Omental fat pad (tissue), 3 donors: ENCODE measurements at regions not wholly inside any gene's neighbourhood (a gene's known extent, or its start where the extent isn't known, plus 50 kb on each side); places are given as distances from the start of the nearest gene placed in this dataset.
"Not testable (repeated sequence)": the region's sequence is repeated elsewhere in the genome, so short reads cannot be mapped to it uniquely, and the experiment has no call there.

Source experiments
- ATAC-seq: fragments of 150-250 bp; one replicate; pipeline ENCODE4 v1.9.1; 2016; ENCODE audit warnings: mild to moderate bottlenecking, moderate library complexity; ENCODE audit not compliant: low FRiP score
- DNase-seq: peaks from one replicate; pipeline ENCODE4 v3.0.0-alpha.2; 2019; ENCODE audit warnings: low spot score
- TF ChIP-seq, protein P1 (sequence below), 3 donors: fragments of 450-650 bp; IDR thresholded peaks; one replicate each; pipeline ENCODE4 v1.5.1; 2016 to 2017; ENCODE audit warnings: antibody characterized with exemption in 3 of 3, mild to moderate bottlenecking in 3 of 3, moderate library complexity in 2 of 3

GRCh38 chr15:72847033-72847432, 63.5 kb upstream of the ADPGK start:
- ATAC-seq (no peak), DNase-seq (no peak)
- TF ChIP-seq, protein P1, sequence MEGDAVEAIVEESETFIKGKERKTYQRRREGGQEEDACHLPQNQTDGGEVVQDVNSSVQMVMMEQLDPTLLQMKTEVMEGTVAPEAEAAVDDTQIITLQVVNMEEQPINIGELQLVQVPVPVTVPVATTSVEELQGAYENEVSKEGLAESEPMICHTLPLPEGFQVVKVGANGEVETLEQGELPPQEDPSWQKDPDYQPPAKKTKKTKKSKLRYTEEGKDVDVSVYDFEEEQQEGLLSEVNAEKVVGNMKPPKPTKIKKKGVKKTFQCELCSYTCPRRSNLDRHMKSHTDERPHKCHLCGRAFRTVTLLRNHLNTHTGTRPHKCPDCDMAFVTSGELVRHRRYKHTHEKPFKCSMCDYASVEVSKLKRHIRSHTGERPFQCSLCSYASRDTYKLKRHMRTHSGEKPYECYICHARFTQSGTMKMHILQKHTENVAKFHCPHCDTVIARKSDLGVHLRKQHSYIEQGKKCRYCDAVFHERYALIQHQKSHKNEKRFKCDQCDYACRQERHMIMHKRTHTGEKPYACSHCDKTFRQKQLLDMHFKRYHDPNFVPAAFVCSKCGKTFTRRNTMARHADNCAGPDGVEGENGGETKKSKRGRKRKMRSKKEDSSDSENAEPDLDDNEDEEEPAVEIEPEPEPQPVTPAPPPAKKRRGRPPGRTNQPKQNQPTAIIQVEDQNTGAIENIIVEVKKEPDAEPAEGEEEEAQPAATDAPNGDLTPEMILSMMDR (IDR thresholded peaks at IDR 0.05), result no peak

DNA sequence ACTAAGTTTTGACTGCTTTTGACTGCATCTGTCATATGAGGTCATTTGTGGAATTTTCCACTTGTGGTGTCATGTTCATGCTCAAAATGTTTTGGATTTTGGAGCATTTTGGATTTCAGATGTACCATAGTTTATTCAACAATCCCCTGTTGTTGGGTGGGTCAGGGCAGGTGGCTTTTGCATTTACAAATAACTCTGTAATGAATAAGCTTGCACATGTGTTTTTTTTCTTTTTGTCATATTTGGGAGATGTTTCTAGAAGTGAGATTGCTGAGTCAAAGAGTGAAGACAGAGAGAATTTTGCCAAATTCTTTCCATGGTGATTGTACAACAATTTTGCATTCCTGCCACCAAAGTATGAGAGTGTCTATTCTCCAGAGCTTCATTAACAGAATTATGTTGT, 62.4 kb upstream of the ADPGK start:
- ATAC-seq (peak; percentile 65), DNase-seq (no peak)
- TF ChIP-seq, protein P1 (IDR thresholded peaks at IDR 0.05), result no peak

- no peak for DNase-seq
- ATAC-seq, result no peak
These were observed 60.5 kb upstream of the ADPGK start for GRCh38 chr15:72844067-72844466.

GRCh38 chr15:72843340-72843739, 59.8 kb upstream of the ADPGK start:
- ATAC-seq, result not testable (repeated sequence)

More at GRCh38 chr15:72844067-72844466, 60.5 kb upstream of the ADPGK start:
- TF ChIP-seq, protein P1 (IDR thresholded peaks at IDR 0.05), result no peak

DNA sequence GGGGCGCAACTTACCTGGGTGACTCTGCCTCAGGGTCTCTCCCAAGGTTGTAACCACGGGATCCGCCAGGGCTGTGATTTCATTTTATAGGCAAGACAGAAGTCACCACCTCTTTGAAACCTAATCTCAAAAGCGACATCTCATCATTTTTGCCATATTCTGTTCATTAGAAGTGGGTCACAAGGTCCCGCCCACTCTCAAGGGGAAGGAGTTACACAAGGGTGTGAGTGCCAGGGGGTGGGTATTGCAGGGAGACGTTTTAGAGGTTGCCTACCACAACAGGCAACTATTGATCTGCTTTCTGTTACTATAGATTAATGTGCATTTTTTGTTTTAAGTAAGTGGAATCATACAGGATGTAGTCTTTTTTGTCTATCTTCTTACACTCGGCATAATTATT, 56.6 kb upstream of the ADPGK start:
- TF ChIP-seq, protein P1 (IDR thresholded peaks at IDR 0.05), result no peak
- no peak for ATAC-seq
- no peak for DNase-seq

More at GRCh38 chr15:72843340-72843739, 59.8 kb upstream of the ADPGK start:
- DNase-seq, result not testable (repeated sequence)

GRCh38 chr15:72838311-72838731, 54.8 kb upstream of the ADPGK start:
- DNase-seq, result no peak
- TF ChIP-seq, protein P1 (IDR thresholded peaks at IDR 0.05), result no peak
- no peak for ATAC-seq

GRCh38 chr15:72836676-72837330, 53.2 kb upstream of the ADPGK start:
- ATAC-seq, result no peak
- TF ChIP-seq, protein P1 (IDR thresholded peaks at IDR 0.05), result no peak
- DNase-seq, result no peak
